ENCODE measurements at regions not wholly inside any gene's neighbourhood (a gene's known extent, or its start where the extent isn't known, plus 50 kb on each side); places are given as distances from the start of the nearest gene placed in this dataset.
"Not testable (repeated sequence)": the region's sequence is repeated elsewhere in the genome, so short reads cannot be mapped to it uniquely, and the experiment has no call there.

DNA sequence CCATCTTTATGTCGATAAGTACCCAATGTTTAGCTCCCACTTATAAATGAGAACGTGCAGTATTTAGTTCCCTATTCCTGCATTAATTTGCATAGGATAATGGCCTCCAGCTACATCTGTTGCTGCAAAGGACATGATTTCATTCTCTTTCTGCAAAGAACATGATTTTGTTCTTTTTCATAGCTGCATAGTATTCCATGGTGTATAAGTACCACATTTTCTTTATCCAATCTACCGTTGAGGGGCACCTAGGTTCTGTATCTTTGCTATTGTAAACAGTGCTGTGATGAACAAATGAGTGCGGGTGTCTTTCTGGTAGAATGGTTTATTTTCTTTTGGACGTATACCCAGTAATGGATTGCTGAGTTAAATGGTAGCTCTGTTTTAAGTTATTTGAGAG, 63.0 kb downstream of the HLX start:
- TF ChIP-seq, protein P1, sequence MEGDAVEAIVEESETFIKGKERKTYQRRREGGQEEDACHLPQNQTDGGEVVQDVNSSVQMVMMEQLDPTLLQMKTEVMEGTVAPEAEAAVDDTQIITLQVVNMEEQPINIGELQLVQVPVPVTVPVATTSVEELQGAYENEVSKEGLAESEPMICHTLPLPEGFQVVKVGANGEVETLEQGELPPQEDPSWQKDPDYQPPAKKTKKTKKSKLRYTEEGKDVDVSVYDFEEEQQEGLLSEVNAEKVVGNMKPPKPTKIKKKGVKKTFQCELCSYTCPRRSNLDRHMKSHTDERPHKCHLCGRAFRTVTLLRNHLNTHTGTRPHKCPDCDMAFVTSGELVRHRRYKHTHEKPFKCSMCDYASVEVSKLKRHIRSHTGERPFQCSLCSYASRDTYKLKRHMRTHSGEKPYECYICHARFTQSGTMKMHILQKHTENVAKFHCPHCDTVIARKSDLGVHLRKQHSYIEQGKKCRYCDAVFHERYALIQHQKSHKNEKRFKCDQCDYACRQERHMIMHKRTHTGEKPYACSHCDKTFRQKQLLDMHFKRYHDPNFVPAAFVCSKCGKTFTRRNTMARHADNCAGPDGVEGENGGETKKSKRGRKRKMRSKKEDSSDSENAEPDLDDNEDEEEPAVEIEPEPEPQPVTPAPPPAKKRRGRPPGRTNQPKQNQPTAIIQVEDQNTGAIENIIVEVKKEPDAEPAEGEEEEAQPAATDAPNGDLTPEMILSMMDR (IDR thresholded peaks at IDR 0.05) = no peak
- TF ChIP-seq POLR2A (IDR thresholded peaks at IDR 0.05) = no peak
- Histone ChIP-seq H3K4me3 (replicated peaks in 1 of 3) (no peak overlapping the region), H3K27me3 (no peaks in the 10 kb centered on the region), H3K27ac (no peak overlapping the region), H3K36me3 (no peaks in the 10 kb centered on the region), H3K9me3 (no peaks in the 10 kb centered on the region), H3K4me1 (no peaks in the 10 kb centered on the region)
- intact Hi-C loops (cut with DNase I) = no loop called here
- DNase-seq = no peak
- WGBS, 2 donors = 90 to 93% methylated on average over 5 of the region's 5 CpGs

DNA sequence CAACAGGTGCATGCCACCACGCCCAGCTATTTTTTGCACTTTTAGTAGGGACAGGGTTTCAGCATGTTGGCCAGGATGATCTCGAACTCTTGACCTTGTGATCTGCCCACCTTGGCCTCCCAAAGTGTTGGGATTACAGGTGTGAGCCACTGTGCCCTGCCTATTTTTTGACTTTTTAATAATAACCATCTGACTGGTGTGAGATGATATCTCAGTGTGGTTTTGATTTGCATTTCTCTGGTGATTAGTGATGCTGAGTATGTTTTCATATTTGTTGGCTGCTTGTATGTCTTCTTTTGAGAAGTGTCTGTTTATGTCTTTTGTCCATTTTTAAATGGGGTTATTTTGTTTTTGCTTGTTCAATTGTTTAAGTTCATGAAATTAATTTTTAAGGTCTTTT, 63.7 kb downstream of the HLX start:
- H3K9me3 ChIP-seq; H3K4me1 ChIP-seq; H3K27ac ChIP-seq; DNase-seq; H3K4me3 ChIP-seq (replicated peaks in 1 of 3); H3K27me3 ChIP-seq; intact Hi-C loops (cut with DNase I); H3K36me3 ChIP-seq: not testable (repeated sequence)
- WGBS, 2 donors = 89 to 98% methylated on average over 2 of the region's 2 CpGs

DNA sequence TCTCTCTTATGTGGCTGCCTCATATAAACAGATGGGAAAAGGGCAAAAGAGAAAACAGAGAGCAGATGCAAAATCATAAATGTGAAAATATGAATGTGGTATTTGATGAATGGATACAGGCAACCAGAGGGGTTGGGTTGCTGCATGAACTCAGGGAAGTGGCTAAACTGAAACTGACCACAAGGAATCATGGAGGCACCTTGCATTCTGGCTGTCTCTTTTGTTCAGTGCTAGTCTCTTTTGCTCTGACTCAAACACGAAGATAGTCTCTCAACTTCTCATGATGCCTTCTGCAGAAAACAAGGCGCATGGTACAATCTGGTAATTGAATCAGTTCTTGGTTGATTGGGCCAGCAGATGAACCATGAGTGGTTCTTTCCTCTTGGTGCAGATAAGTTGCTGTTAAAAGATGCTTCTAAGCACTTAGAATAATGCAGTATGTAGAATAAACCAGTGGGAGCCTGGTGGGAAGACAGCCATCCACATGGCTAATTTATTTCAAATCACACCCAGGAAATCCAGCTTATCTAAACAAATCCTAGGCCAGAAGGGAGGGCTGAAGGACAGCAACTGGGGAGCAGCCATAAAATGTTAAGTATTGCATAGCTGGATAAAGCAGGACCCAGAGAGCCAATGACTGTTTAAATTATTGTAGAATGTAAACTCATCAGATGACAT, 64.2 kb downstream of the HLX start:
- no peaks in the 10 kb centered on the region for H3K4me1 ChIP-seq
- no peaks in the 10 kb centered on the region for H3K36me3 ChIP-seq
- WGBS, 2 donors = 36% methylated on average over 2 of the region's 2 CpGs
- intact Hi-C loops (cut with DNase I) = no loop called here
- no peak for DNase-seq
- TF ChIP-seq POLR2A (IDR thresholded peaks at IDR 0.05) = no peak
- TF ChIP-seq, protein P1 (IDR thresholded peaks at IDR 0.05) = no peak
- H3K4me3 ChIP-seq (replicated peaks in 1 of 3) = no peak overlapping the region
- no peaks in the 10 kb centered on the region for H3K9me3 ChIP-seq
- H3K27ac ChIP-seq = no peak overlapping the region
- no peaks in the 10 kb centered on the region for H3K27me3 ChIP-seq

DNA sequence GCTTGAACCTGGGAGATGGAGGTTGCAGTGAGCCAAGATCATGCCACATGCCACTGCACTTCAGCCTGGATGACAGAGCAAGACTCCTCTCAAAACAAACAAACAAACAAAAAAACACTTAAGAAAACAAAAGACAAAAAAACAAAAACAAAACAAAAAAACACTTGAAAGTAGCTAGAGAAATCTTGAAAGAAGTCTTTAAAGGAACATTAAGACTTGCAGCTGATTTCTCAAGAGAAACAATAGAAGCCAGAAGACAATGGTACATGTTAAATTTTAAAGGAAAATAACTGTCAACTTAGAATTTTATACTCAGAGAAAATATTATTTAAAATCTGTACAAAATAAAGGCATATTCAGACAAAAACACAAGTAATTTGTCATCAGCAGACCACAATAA, 71.3 kb downstream of the HLX start:
- intact Hi-C loops (cut with DNase I) = no loop called here
- no peak overlapping the region for H3K4me3 ChIP-seq (replicated peaks in 1 of 3)
- no peaks in the 10 kb centered on the region for H3K27me3 ChIP-seq
- TF ChIP-seq, protein P1 (IDR thresholded peaks at IDR 0.05) = no peak
- TF ChIP-seq POLR2A (IDR thresholded peaks at IDR 0.05) = no peak
- no peaks in the 10 kb centered on the region for H3K36me3 ChIP-seq
- H3K9me3 ChIP-seq = no peaks in the 10 kb centered on the region
- H3K4me1 ChIP-seq = no peaks in the 10 kb centered on the region
- no peak for DNase-seq
- no peak overlapping the region for H3K27ac ChIP-seq

DNA sequence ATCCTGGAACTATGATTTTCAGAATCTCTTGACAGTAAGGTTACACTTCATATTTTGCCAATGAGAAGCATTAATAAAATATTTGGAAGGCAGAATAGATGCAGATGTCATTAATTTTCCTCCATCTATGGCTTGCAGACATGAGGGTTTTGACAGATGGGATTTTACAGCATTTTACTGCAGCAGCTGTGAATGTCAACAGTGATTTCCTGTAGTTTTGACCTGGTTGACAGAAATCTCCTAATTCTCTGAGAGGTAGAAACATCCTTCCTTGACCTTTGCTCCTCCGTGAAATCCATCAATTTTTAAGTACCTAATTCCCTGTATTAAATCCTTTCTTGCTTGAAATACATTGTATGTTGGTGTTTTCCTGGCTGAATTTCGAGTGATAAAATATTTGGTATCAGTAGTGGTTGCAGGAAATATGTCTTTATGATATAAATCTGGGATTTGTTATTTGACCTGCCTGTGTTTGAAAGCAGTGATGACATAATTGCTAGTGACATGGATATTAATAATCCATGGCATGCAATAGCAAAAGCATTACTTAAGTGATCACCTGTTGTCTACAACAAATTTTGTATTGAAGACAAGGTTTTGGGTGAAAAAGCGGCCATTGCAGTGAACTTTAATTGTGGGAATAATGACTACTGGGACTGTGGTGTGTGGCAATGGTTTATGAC, 73.9 kb downstream of the HLX start:
- DNase-seq = no peak
- H3K36me3 ChIP-seq = no peaks in the 10 kb centered on the region
- intact Hi-C loops (cut with DNase I) = no loop called here
- WGBS, 2 donors = 27 to 28% methylated on average over 3 of the region's 3 CpGs
- H3K27me3 ChIP-seq = no peaks in the 10 kb centered on the region
- H3K27ac ChIP-seq = no peak overlapping the region
- no peak for TF ChIP-seq POLR2A (IDR thresholded peaks at IDR 0.05)
- H3K4me3 ChIP-seq (replicated peaks in 1 of 3) = no peak overlapping the region
- H3K4me1 ChIP-seq = no peaks in the 10 kb centered on the region
- no peaks in the 10 kb centered on the region for H3K9me3 ChIP-seq

DNA sequence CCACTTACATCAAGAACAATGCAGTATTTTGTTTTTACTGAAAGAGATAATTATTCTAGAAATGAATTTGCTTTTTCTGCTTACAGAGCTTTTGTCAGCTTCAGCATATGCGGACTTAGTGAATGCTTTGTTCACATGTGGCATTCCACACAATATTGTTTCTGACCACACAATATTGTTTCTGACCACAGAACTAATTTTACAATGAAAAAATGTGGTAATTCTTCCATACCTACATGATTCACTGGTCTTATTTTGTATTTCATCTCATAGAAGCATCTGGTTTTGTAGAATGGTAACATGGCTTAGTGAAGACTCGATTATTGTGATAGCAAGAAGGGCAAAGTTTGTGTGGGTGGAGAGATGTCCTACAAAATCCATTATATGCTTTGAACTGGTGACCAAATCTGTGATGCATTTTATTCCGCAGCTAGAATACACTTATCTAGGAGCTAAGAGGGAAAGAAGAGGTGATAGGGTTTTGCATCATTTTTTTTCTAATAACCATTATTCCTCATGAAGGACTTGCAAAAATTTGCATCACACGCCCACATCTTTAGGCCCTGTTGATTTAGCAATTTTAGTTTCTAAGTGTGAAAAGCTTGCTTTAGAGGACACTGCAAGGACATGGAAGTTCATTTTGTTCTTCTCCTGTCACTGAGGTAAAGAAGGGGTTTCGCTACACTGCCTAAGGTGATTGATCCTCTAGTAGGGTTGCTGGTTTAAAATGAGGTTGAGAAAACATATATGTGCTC, 75.3 kb downstream of the HLX start:
- no peaks in the 10 kb centered on the region for H3K27me3 ChIP-seq
- no peak overlapping the region for H3K4me3 ChIP-seq (replicated peaks in 1 of 3)
- TF ChIP-seq, protein P1 (IDR thresholded peaks at IDR 0.05) = no peak
- no peak for TF ChIP-seq POLR2A (IDR thresholded peaks at IDR 0.05)
- no peaks in the 10 kb centered on the region for H3K36me3 ChIP-seq
- no peak for DNase-seq
- H3K9me3 ChIP-seq = no peaks in the 10 kb centered on the region
- H3K27ac ChIP-seq = no peak overlapping the region
- intact Hi-C loops (cut with DNase I) = no loop called here
- WGBS, 2 donors = 95% methylated on average over 5 of the region's 5 CpGs
- no peaks in the 10 kb centered on the region for H3K4me1 ChIP-seq

Measured in thyroid gland (tissue), 4 donors.